H1 (cell line): ENCODE measurements at regions not wholly inside any gene's neighbourhood (a gene's known extent, or its start where the extent isn't known, plus 50 kb on each side); places are given as distances from the start of the nearest gene placed in this dataset.

Experiments
- CTCF ChIA-PET: fragments of 300-600 bp; sonication (Branson Sonifier 250); formaldehyde crosslinking; loops from one replicate; lab custom pipeline; 2021; ENCODE audit not compliant: partially characterized antibody; lab: Charles Lee
- POLR2A ChIA-PET: fragments of 300-600 bp; sonication (Branson Sonifier 250); formaldehyde crosslinking; loops from one replicate; lab custom pipeline; 2021; ENCODE audit warnings: inconsistent platforms; ENCODE audit not compliant: partially characterized antibody; lab: Charles Lee
- DNase-seq, 2 experiments: peaks; one replicate each; pipeline versions ENCODE4 v3.0.0 to v3.0.0-alpha.2; 2010 to 2022; ENCODE audit warnings: low spot score in 2 of 2, low read depth in 1 of 2, mixed read lengths in 1 of 2
- FAIRE-seq: peaks from 2 replicates; lab custom pipeline; 2011; peaks lifted over from hg19 to GRCh38; lab: Jason Lieb, UNC
- H2AFZ ChIP-seq: 2 replicates; pipeline ENCODE4 v1.8.1; 2012; ENCODE audit warnings: low read length, inconsistent platforms
- H2AK5ac ChIP-seq: 2 replicates; pipeline ENCODE4 v1.6.1; 2013; ENCODE audit warnings: low read depth, low read length
- H2BK120ac ChIP-seq: replicated peaks from 2 replicates; pipeline ENCODE3; 2013; ENCODE audit warnings: low read depth, low read length, inconsistent platforms
- H2BK12ac ChIP-seq: 2 replicates; pipeline ENCODE4 v1.6.1; 2013; ENCODE audit warnings: low read depth, low read length
- H2BK15ac ChIP-seq: 2 replicates; pipeline ENCODE4 v1.6.1; 2013; ENCODE audit warnings: low read length
- H2BK20ac ChIP-seq: 2 replicates; pipeline ENCODE4 v1.6.1; 2013; ENCODE audit warnings: low read length
- H2BK5ac ChIP-seq: 2 replicates; pipeline ENCODE4 v1.6.1; 2013; ENCODE audit warnings: low read depth, low read length
- H3K14ac ChIP-seq: 2 replicates; pipeline ENCODE4 v1.6.1; 2013; ENCODE audit warnings: inconsistent platforms; ENCODE audit not compliant: insufficient read length
- H3K18ac ChIP-seq: 2 replicates; pipeline ENCODE4 v1.6.1; 2013; ENCODE audit warnings: low read length; ENCODE audit errors: extremely low read depth
- H3K23ac ChIP-seq: 2 replicates; pipeline ENCODE4 v1.6.1; 2013; ENCODE audit warnings: inconsistent platforms; ENCODE audit not compliant: insufficient read length
- H3K23me2 ChIP-seq: 2 replicates; pipeline ENCODE4 v1.6.1; 2013; ENCODE audit warnings: low read depth, low read length
- H3K27ac ChIP-seq: 2 replicates; pipeline ENCODE4 v1.6.1; 2011; ENCODE audit warnings: low read depth, low read length, inconsistent platforms
- H3K27me3 ChIP-seq, 4 experiments: replicated peaks in 1 of 4; 1 replicate in 1 of 4; 2 replicates in 3 of 4; pipeline versions ENCODE4 v1.6.1 to v1.8.1; 2011 to 2013; ENCODE audit warnings: low read length in 3 of 4, mild to moderate bottlenecking in 3 of 4, inconsistent platforms in 2 of 4, mixed read lengths in 2 of 4, moderate library complexity in 1 of 4; ENCODE audit not compliant: control insufficient read depth in 3 of 4, insufficient read depth in 3 of 4; ENCODE audit errors: extremely low read depth in 1 of 4
- H3K36me3 ChIP-seq, 4 experiments: 2 replicates each; pipeline versions ENCODE4 v1.6.1 to v1.8.1; 2011 to 2013; ENCODE audit warnings: mild to moderate bottlenecking in 4 of 4, low read length in 3 of 4, moderate library complexity in 2 of 4, control low read depth in 1 of 4, inconsistent platforms in 1 of 4; ENCODE audit not compliant: insufficient read depth in 4 of 4, control insufficient read depth in 2 of 4
- H3K4ac ChIP-seq: replicated peaks from 2 replicates; pipeline ENCODE3; 2013; ENCODE audit warnings: low read length, low read depth, mixed read lengths, inconsistent platforms; ENCODE audit not compliant: insufficient read length
- H3K4me1 ChIP-seq, 4 experiments: replicated peaks in 1 of 4; 1 replicate in 1 of 4; 2 replicates in 3 of 4; pipeline versions ENCODE4 v1.6.1 to v1.8.1; 2011 to 2013; ENCODE audit warnings: low read length in 3 of 4, inconsistent platforms in 2 of 4, mixed read lengths in 1 of 4; ENCODE audit not compliant: insufficient read depth in 4 of 4, control insufficient read depth in 3 of 4
- H3K4me2 ChIP-seq, 2 experiments: 2 replicates each; pipeline versions ENCODE4 v1.6.1 to v1.8.1; 2011 to 2013; ENCODE audit warnings: low read depth in 2 of 2, low read length in 2 of 2, control low read depth in 1 of 2, inconsistent platforms in 1 of 2, mild to moderate bottlenecking in 1 of 2; ENCODE audit not compliant: insufficient read depth in 1 of 2
- H3K4me3 ChIP-seq, 4 experiments: fragments of 200-600, 300-600 bp in 1 of 4; sonication (generic), shearing (Covaris generic), sonication (Bioruptor Twin) in 1 of 4; 2 replicates each; pipeline versions ENCODE4 v1.5.1 to v1.8.1; 2011 to 2016; ENCODE audit warnings: low read length in 4 of 4, low read depth in 3 of 4, control low read depth in 2 of 4, inconsistent platforms in 2 of 4, mild to moderate bottlenecking in 2 of 4, mixed read lengths in 1 of 4, moderate library complexity in 1 of 4; ENCODE audit not compliant: insufficient read depth in 2 of 4; ENCODE audit errors: extremely low read depth in 1 of 4
- H3K56ac ChIP-seq: replicated peaks from 2 replicates; pipeline ENCODE3; 2013; ENCODE audit warnings: low read depth, mild to moderate bottlenecking, mixed read lengths, low read length, inconsistent platforms; ENCODE audit not compliant: insufficient read length
- H3K79me1 ChIP-seq: 2 replicates; pipeline ENCODE4 v1.6.1; 2013; ENCODE audit warnings: low read depth, low read length, control low read depth
- H3K79me2 ChIP-seq, 2 experiments: 2 replicates each; pipeline versions ENCODE4 v1.6.1 to v1.8.1; 2012 to 2013; ENCODE audit warnings: low read length in 2 of 2, mild to moderate bottlenecking in 2 of 2, inconsistent platforms in 1 of 2; ENCODE audit not compliant: insufficient read depth in 2 of 2, control insufficient read depth in 1 of 2
- H3K9ac ChIP-seq, 4 experiments: replicated peaks in 1 of 4; 1 replicate in 1 of 4; 2 replicates in 3 of 4; pipeline versions ENCODE4 v1.6.1 to v1.8.1; 2011 to 2013; ENCODE audit warnings: low read depth in 3 of 4, low read length in 3 of 4, control low read depth in 2 of 4, mild to moderate bottlenecking in 2 of 4, moderate library complexity in 2 of 4, inconsistent platforms in 1 of 4; ENCODE audit errors: extremely low read depth in 1 of 4
- H3K9me3 ChIP-seq, 2 experiments: 2 replicates each; pipeline versions ENCODE4 v1.6.1 to v1.8.1; 2012 to 2013; ENCODE audit warnings: mild to moderate bottlenecking in 2 of 2, moderate library complexity in 2 of 2, control low read depth in 1 of 2, inconsistent platforms in 1 of 2, low read depth in 1 of 2, low read length in 1 of 2, mixed read lengths in 1 of 2; ENCODE audit not compliant: insufficient read depth in 2 of 2
- H4K20me1 ChIP-seq, 2 experiments: replicated peaks in 1 of 2; 2 replicates each; pipeline versions ENCODE3 to v1.8.1; 2011 to 2013; ENCODE audit warnings: inconsistent platforms in 2 of 2, low read length in 2 of 2, mild to moderate bottlenecking in 1 of 2; ENCODE audit not compliant: insufficient read depth in 2 of 2, control insufficient read depth in 1 of 2
- H4K5ac ChIP-seq: 2 replicates; pipeline ENCODE4 v1.6.1; 2013; ENCODE audit warnings: low read length, low read depth, mixed read lengths, inconsistent platforms; ENCODE audit not compliant: insufficient read length
- H4K8ac ChIP-seq: 2 replicates; pipeline ENCODE4 v1.8.0; 2013; ENCODE audit warnings: mild to moderate bottlenecking, moderate library complexity, low read length, inconsistent platforms; ENCODE audit not compliant: insufficient read depth; ENCODE audit errors: extremely low read depth
- H4K91ac ChIP-seq: replicated peaks from 2 replicates; pipeline ENCODE3; 2013; ENCODE audit warnings: low read length, mixed read lengths, inconsistent platforms; ENCODE audit not compliant: insufficient read length
- CBX5 ChIP-seq: fragments of 300-800, 300-1000 bp; sonication (generic); IDR thresholded peaks from 2 replicates; pipeline ENCODE4 v1.7.1; 2016; ENCODE audit warnings: antibody characterized with exemption, low read length, low read depth
- EZH2 ChIP-seq: fragments of 200-600 bp; sonication (generic); IDR thresholded peaks from 2 replicates; pipeline ENCODE4 v1.7.1; 2012; ENCODE audit warnings: low read depth, mild to moderate bottlenecking, moderate library complexity, low read length, inconsistent platforms; ENCODE audit not compliant: severe bottlenecking
- KDM5A ChIP-seq: fragments of 200-600 bp; IDR thresholded peaks from 2 replicates; pipeline ENCODE4 v1.7.1; 2012; ENCODE audit warnings: mild to moderate bottlenecking, low read length, inconsistent platforms, mixed read lengths
- SIRT6 ChIP-seq: IDR thresholded peaks from one replicate; pipeline ENCODE4 v1.7.1; 2012; ENCODE audit warnings: low read length, inconsistent platforms
- WGBS, 2 experiments: shearing (Covaris generic) in 1 of 2; methylation state at CpG; one replicate each; pipeline versions ENCODE4 v1.1.6 to v1.1.7; 2013 to 2015; ENCODE audit warnings: low lambda C conversion rate in 2 of 2, mixed read lengths in 2 of 2, inconsistent platforms in 1 of 2, low coverage in 1 of 2, missing lambda C conversion rate in 1 of 2; ENCODE audit not compliant: insufficient replicate concordance in 2 of 2, insufficient coverage in 1 of 2, insufficient read length in 1 of 2; ENCODE audit errors: extremely low coverage in 1 of 2, missing lambda C conversion rate in 1 of 2; 5-methylcytosine and 5-hydroxymethylcytosine counted together
- TF ChIP-seq, protein P1 (sequence below): IDR thresholded peaks from 2 replicates; pipeline ENCODE4 v1.6.1; 2011; ENCODE audit warnings: low read length, improper control_type of control experiment

DNA sequence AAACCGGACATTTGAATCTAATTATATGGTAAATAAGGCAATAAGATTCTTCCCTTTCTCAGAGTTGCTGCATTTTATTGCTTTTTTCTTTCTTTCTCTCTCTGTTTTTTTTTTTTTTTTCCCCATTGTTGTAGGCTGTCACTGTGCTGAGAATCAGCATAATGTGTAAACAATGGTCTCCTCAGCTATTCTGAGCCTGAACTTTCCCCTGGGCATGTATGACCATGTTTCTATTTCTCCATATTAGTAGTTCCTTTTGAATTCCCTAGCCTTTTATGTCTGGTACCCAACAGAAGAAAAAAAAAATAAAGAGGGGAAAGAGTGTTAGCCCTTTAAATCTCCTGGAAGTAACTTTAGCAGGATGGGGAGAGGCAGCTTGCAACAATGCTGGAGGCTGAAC is 1862.5 kb downstream of the SUCLG1 start:
- Histone ChIP-seq H2BK12ac (no peak overlapping the region), H3K4me2 (no peak overlapping the region), H2BK5ac (no peak overlapping the region), H3K79me1 (no peaks in the 10 kb centered on the region), H3K9ac (no peak overlapping the region), H3K23ac (no peak overlapping the region), H3K9me3 (no peaks in the 10 kb centered on the region), H2AFZ (no peak overlapping the region), H3K27ac (no peak overlapping the region), H3K36me3 (no peaks in the 10 kb centered on the region), H4K91ac (no peak overlapping the region), H3K56ac (no peak overlapping the region), H4K20me1 (no peaks in the 10 kb centered on the region), H3K79me2 (no peaks in the 10 kb centered on the region), H3K27me3 (no peaks in the 10 kb centered on the region), H3K23me2 (no peaks in the 10 kb centered on the region), H4K5ac (no peak overlapping the region), H2AK5ac (no peak overlapping the region), H3K4ac (no peak overlapping the region), H2BK15ac (no peak overlapping the region), H2BK20ac (no peak overlapping the region), H4K8ac (no peak overlapping the region), H3K4me1 (no peaks in the 10 kb centered on the region), H3K14ac (no peak overlapping the region), H3K18ac (no peak overlapping the region), H2BK120ac (no peak overlapping the region), H3K4me3 (no peak overlapping the region)
- ChIA-PET CTCF (no interaction called here), POLR2A (no interaction called here)
- TF ChIP-seq KDM5A (no peak), SIRT6 (no peak), EZH2 (no peak), CBX5 (no peak)
- TF ChIP-seq, protein P1, sequence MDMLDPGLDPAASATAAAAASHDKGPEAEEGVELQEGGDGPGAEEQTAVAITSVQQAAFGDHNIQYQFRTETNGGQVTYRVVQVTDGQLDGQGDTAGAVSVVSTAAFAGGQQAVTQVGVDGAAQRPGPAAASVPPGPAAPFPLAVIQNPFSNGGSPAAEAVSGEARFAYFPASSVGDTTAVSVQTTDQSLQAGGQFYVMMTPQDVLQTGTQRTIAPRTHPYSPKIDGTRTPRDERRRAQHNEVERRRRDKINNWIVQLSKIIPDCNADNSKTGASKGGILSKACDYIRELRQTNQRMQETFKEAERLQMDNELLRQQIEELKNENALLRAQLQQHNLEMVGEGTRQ: no peak
- FAIRE-seq (no peak), DNase-seq (no peak)
- WGBS, 2 experiments: 84% methylated on average over 1 of the region's 1 CpG; no CpG with 5 or more reads in 1 of the 2 experiments
